Nephron (organoid): ENCODE measurements at regions not wholly inside any gene's neighbourhood (a gene's known extent, or its start where the extent isn't known, plus 50 kb on each side); places are given as distances from the start of the nearest gene placed in this dataset.
"Not testable (repeated sequence)": the region's sequence is repeated elsewhere in the genome, so short reads cannot be mapped to it uniquely, and the experiment has no call there.

Source experiments
- H3K27ac Mint-ChIP-seq, 3 experiments: 2 replicates each; pipeline ENCODE4 v1.8.0; 2020; ENCODE audit warnings: mixed read lengths in 3 of 3, mild to moderate bottlenecking in 2 of 3, moderate library complexity in 1 of 3
- H3K27me3 Mint-ChIP-seq: 2 replicates; pipeline ENCODE4 v1.8.0; 2021; ENCODE audit warnings: low read depth, mild to moderate bottlenecking, moderate library complexity, mixed read lengths
- H3K36me3 Mint-ChIP-seq: 2 replicates; pipeline ENCODE4 v1.8.0; 2020; ENCODE audit warnings: low read depth, mixed read lengths
- H3K4me1 Mint-ChIP-seq: 2 replicates; pipeline ENCODE4 v1.8.0; 2020; ENCODE audit warnings: mixed read lengths
- H3K4me3 Mint-ChIP-seq, 3 experiments: 2 replicates each; pipeline ENCODE4 v1.8.0; 2020; ENCODE audit warnings: mild to moderate bottlenecking in 3 of 3, mixed read lengths in 3 of 3, moderate library complexity in 2 of 3
- H3K9me3 Mint-ChIP-seq: 2 replicates; pipeline ENCODE4 v1.8.0; 2020; ENCODE audit warnings: mixed read lengths
- TF ChIP-seq, protein P1 (sequence below), 3 experiments: fragments of 200-600 bp; sonication (generic); IDR thresholded peaks; one replicate each; pipeline ENCODE4 v1.5.0; 2021; ENCODE audit warnings: antibody characterized with exemption in 3 of 3; ENCODE audit not compliant: unreplicated experiment in 3 of 3

GRCh38 chr18:29841631-29842030, 1200.9 kb downstream of the DSC3 start:
- H3K27me3 Mint-ChIP-seq: peaks cover 3% of the 10 kb centered on the region
- no peaks in the 10 kb centered on the region for H3K9me3 Mint-ChIP-seq
- no peak overlapping the region for H3K4me3 Mint-ChIP-seq
- TF ChIP-seq, protein P1, sequence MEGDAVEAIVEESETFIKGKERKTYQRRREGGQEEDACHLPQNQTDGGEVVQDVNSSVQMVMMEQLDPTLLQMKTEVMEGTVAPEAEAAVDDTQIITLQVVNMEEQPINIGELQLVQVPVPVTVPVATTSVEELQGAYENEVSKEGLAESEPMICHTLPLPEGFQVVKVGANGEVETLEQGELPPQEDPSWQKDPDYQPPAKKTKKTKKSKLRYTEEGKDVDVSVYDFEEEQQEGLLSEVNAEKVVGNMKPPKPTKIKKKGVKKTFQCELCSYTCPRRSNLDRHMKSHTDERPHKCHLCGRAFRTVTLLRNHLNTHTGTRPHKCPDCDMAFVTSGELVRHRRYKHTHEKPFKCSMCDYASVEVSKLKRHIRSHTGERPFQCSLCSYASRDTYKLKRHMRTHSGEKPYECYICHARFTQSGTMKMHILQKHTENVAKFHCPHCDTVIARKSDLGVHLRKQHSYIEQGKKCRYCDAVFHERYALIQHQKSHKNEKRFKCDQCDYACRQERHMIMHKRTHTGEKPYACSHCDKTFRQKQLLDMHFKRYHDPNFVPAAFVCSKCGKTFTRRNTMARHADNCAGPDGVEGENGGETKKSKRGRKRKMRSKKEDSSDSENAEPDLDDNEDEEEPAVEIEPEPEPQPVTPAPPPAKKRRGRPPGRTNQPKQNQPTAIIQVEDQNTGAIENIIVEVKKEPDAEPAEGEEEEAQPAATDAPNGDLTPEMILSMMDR (IDR thresholded peaks at IDR 0.05; ENCODE audit: unreplicated experiment in 3 of 3): no peak
- H3K27ac Mint-ChIP-seq: no peak overlapping the region
- no peaks in the 10 kb centered on the region for H3K36me3 Mint-ChIP-seq
- H3K4me1 Mint-ChIP-seq: no peaks in the 10 kb centered on the region

DNA sequence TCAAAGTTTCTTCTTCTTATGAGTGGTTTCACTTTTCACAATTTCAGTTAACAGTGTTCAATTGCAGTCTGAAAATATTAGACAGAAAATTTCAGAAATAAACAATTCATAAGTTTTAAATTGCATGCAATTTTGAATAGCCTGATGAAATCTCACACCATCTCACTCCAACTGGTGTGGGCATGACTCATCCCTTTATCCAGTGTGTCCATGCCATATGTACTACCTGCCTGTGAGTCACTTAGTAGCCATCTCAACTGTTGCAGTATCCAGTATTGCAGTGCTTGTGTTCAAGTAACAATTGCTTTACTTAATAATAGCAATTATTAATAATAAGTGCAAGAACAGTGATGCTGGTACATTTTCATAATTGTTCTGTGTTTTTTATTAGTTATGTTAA, 1202.5 kb downstream of the DSC3 start:
- TF ChIP-seq, protein P1 (IDR thresholded peaks at IDR 0.05; ENCODE audit: unreplicated experiment in 3 of 3): no peak
- Mint-ChIP-seq H3K27ac (no peak overlapping the region), H3K4me3 (no peak overlapping the region), H3K36me3 (no peaks in the 10 kb centered on the region), H3K4me1 (no peaks in the 10 kb centered on the region), H3K9me3 (no peaks in the 10 kb centered on the region), H3K27me3 (peaks cover 3% of the 10 kb centered on the region)

- not testable (repeated sequence) for H3K27ac Mint-ChIP-seq, H3K9me3 Mint-ChIP-seq, H3K4me3 Mint-ChIP-seq, H3K36me3 Mint-ChIP-seq, H3K27me3 Mint-ChIP-seq, H3K4me1 Mint-ChIP-seq
These were observed 1203.6 kb downstream of the DSC3 start for GRCh38 chr18:29838961-29839360.

- Mint-ChIP-seq H3K4me3 (no peak overlapping the region), H3K4me1 (no peaks in the 10 kb centered on the region), H3K27ac (no peak overlapping the region), H3K27me3 (no peaks in the 10 kb centered on the region), H3K9me3 (no peaks in the 10 kb centered on the region), H3K36me3 (no peaks in the 10 kb centered on the region)
- TF ChIP-seq, protein P1 (IDR thresholded peaks at IDR 0.05; ENCODE audit: unreplicated experiment in 3 of 3): no peak
These were observed 1204.0 kb downstream of the DSC3 start for GRCh38 chr18:29838556-29838955.

DNA sequence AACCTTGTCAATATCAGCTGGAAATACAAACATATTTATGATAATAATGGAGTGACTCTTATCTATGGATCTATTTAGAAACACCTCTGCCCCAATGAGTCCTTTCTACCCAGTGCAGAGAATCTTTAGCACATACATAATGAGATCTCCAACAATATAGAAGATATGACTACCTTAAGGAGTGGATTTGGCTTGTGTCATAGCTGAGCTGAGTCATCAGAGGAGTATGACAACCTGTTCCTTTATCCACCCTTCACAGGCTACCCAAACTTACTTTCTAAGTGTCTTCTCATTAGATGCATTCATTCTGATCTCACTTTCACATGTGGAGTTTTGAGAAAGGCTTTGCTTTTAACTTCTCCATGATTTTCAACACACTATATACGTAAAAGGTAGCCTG, 1218.9 kb downstream of the DSC3 start:
- H3K36me3 Mint-ChIP-seq: no peaks in the 10 kb centered on the region
- H3K27ac Mint-ChIP-seq: no peak overlapping the region
- no peaks in the 10 kb centered on the region for H3K27me3 Mint-ChIP-seq
- no peaks in the 10 kb centered on the region for H3K9me3 Mint-ChIP-seq
- TF ChIP-seq, protein P1 (IDR thresholded peaks at IDR 0.05; ENCODE audit: unreplicated experiment in 3 of 3): no peak
- H3K4me3 Mint-ChIP-seq: no peak overlapping the region
- no peaks in the 10 kb centered on the region for H3K4me1 Mint-ChIP-seq

DNA sequence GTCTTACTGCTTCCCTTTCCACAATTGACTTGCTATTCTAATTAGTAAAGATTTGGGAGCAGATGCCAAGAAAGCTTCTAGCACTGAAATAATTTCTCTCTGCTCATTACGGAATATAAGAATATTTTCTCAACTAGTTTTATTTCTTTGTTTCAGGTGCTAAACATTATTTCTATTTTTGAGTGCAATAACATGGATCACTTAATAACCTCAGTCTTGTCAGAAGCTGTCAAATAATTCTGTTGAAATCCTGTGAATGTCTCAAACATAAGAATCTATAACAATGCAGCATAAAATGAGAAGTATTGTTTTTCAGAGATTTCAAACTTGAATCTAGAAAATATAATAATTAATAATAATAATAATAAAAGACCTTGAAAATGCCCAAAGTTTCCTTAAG, 1221.0 kb downstream of the DSC3 start:
- TF ChIP-seq, protein P1 (IDR thresholded peaks at IDR 0.05; ENCODE audit: unreplicated experiment in 3 of 3): no peak
- H3K4me3 Mint-ChIP-seq: no peak overlapping the region
- H3K27me3 Mint-ChIP-seq: no peaks in the 10 kb centered on the region
- no peak overlapping the region for H3K27ac Mint-ChIP-seq
- H3K9me3 Mint-ChIP-seq: no peaks in the 10 kb centered on the region
- H3K36me3 Mint-ChIP-seq: no peaks in the 10 kb centered on the region
- H3K4me1 Mint-ChIP-seq: no peaks in the 10 kb centered on the region
